ENCODE measurements at regions not wholly inside any gene's neighbourhood (a gene's known extent, or its start where the extent isn't known, plus 50 kb on each side); places are given as distances from the start of the nearest gene placed in this dataset.
"Not testable (repeated sequence)": the region's sequence is repeated elsewhere in the genome, so short reads cannot be mapped to it uniquely, and the experiment has no call there.

DNA sequence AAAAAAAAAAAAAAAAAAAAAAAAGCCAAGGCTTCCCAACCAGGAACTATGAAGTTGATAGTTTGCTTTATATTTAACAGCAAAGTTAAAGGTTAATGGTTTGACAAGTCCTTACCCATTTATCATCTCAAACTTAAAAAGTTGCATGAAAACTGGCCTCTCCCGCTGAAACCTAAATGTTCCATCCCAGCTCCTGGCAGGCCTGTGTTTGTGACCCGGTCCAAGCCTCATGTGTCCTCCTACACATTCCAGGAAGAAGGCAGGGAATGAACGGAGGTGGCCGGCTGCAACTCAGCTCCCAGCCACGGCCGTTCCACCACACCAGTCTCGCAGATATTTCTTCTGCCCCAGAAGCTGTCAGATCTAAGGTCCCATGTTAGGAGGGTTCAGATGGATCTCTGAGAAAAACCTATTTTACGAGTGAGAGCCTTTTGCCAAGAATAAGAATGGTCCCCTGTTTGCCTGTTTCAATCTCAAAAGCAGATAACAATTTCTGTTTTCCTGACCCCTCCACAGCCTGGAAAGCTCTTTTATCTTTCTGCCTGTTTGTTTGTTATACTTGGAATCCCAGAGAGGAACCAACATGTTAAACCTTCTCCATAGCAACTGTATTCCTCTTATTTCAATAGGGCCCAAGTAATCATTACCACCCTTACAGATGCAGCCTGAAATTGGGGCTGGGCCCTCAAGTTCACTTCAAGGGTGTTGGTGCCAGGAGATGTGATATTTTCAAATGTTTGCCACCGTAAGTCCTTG lies 56.5 kb downstream of the KCTD12 start:
- DNase-seq (ENCODE audit: low spot score), result no peak

DNA sequence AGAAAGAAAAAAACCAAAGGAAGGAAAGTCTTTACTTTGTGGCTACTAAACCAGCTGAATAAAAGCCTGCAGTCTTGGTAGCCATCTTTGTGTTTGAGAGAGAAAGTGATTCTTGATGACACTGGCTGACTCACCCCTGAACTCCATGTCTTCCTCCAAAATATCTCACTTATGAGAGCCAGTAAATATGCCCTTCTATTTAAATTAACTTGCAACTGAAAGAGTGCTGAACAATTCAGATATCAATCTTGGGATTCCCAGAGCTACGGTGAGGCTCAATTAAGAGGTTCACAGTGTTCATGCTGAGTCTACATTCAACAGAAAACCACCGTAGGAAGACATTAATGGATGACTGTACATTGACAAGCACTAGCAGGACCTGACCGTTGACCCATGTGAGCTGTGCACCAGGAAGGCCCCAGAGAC lies 57.9 kb downstream of the KCTD12 start:
- no peak for DNase-seq (ENCODE audit: low spot score)

DNA sequence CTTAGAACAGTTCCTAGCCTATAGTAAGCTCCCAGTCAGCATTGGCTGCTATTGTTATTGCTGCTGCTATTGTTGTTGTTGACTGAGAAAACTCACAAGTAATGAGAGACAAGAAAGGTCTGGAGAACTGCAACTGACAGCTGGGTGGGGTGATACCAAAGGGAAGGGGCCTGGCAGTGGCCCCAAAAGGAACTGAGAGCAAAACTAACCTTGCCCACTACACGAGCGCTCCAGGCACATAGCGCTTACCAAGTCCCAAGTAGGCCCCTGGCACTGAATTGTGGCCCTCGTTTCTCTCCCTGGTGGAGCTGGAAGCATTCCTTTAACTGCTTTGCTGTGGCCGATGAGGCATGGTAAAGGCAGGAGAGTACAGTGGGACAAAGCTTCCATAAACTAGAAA lies 59.7 kb downstream of the KCTD12 start:
- DNase-seq (ENCODE audit: low spot score), result no peak

DNA sequence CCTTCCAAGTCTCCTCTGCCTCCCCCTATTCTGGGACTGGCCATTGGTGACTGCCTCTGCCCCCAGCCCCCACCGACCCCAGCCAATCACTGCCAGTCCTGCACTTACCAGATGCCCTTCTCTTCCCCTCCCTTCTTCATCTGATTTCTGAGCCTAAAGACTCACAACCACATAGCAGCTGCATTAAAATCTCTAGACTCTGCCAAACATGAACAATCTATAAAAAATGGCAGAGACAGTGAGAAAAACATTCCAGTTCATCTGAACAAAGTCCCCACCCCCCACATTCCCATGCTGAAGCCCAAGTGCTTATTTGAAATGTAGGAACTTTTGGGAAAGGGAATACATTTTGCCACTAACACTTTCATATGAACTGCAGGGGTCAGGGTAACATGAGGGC lies 60.8 kb downstream of the KCTD12 start:
- DNase-seq (ENCODE audit: low spot score), result no peak

DNA sequence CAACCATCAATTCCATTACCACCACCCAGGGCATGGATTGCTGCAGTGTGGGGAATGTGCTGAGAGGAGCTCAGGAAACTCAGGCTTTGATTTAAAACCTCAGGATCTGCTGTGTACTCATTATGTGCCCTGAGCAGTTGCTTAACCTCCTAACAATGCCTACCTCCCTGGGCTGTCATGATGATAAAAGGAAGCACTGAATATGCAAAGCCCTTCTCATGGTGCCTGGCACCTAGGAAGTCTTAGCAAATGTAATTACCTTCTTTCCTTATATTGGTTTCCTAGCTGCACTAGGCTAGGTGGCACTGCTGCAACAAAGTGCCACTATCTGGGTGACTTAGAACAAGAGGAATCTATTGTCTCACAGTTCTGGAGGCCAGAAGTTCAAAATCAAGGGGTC lies 62.2 kb downstream of the KCTD12 start:
- DNase-seq (ENCODE audit: low spot score), result no peak

DNA sequence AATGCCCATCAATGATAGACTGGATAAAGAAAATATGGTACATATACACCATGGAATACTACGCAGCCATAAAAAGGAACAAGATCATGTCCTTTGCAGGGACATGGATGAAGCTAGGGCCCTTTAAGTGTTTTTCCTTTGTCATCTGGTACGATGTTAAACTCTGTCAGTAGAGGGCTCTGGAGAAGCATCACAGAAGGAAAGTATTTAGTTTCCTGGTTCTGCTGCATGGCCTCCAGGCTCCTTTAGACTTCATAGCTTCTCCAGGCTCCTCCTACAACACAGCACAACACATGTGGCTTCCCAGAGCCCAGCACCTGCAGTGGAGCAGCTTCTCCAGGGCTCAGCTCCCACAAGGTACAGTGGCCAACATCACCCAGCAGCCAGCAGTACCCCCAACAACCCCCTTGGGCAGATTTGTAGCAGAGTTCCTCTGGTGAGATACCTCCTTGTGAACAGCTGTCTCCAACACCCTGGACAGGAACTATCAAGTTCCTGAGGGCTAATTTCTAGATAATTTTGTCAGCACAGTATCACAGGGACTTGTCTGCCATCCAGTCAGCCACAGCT lies 63.4 kb downstream of the KCTD12 start:
- DNase-seq (ENCODE audit: low spot score), result no peak

DNA sequence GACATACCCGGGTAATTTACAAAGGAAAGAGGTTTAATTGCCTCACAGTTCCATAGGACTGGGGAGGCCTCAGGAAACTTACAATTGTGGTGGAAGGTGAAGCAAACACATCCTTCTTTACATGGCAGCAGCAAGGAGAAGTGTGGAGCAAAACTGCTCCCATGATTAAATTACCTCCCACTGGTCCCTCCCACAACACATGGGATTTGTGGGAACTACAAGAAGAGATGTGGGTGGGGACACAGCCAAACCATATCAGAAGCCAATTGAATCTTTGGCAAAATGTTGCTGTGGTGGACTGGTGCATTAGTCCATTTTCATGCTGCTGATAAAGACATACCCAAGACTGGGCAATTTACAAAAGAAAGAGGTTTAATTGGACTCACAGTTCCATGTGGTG lies 65.0 kb downstream of the KCTD12 start:
- not testable (repeated sequence) for DNase-seq (ENCODE audit: low spot score)

DNA sequence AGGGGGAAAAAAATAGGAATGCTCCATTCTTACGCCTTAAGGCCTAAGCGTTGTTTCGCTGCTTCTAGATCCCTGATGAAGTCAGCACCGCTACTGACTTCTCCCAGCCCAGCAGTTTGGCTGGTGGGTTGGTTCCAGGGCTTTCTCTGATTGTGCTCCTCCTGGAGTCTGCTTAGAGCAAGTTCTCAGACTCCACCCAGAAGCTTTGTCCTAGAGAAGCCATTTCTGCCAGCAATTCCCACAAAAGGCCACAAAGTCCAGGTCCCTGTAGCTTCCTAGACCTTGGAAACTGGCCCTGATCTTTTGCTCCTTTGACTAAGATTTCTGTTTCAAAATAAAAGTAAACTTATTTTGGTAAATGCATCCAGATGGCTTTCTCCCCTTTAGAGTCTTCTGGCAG lies 65.4 kb downstream of the KCTD12 start:
- DNase-seq (ENCODE audit: low spot score), result no peak

DNA sequence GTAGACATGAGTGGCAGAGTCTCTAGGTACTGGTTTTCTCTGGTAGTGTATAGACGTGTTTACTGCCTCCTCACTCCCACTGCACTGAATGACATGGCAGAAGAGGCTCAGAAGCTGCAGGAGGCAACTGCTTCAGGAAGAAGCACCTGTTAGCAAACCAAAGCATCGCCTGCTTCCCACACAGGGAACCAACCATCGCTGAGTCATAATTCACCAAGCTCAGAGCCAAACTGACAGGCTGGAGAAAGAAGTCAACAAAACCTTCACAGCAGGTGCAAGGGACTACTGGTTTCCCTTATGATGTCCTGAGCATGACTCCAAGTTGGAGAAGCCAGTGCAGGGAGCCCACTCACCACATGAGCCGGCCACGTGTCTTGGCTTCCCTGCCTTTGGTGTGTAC lies 69.8 kb downstream of the KCTD12 start:
- no peak for DNase-seq (ENCODE audit: low spot score)

DNA sequence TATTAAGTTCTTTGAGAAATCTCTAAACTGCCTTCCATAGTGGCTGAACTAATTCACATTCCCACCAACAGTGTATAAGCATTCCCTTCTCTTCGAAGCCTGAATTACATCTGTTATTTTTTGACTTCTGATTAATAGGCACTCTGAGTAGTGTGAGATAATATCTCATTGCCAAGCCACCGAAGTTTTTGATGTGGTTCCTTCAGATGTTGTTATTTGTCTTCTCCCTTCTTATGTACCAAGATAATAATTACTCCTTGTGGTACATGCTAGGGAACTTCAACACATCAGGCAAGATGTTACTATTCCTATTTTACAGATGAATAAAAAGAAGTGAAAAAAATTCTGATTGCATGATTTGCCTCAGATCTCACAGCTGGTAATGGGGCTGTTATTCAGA lies 70.9 kb downstream of the KCTD12 start:
- DNase-seq (ENCODE audit: low spot score), result no peak

DNA sequence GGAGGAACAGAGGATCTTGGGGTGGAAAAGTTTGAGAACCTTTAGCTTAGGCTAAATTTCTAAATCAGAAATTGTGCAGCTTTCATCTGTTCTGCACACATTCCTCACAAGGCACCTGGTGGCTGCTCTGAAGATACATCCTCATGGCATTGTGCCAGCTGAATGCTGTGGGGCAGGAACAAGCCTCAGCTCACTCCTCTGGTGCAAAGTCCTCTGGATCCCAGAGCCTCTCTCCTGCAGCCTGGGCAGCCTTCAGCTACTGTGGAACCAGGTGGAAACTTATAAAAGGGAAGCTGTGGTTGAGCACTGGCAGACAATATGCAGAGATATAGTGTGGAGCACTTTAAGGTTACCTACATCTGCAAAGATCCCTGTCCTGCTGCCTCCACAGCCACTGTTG lies 72.3 kb downstream of the KCTD12 start:
- peak; percentile 15 for DNase-seq (ENCODE audit: low spot score)

DNA sequence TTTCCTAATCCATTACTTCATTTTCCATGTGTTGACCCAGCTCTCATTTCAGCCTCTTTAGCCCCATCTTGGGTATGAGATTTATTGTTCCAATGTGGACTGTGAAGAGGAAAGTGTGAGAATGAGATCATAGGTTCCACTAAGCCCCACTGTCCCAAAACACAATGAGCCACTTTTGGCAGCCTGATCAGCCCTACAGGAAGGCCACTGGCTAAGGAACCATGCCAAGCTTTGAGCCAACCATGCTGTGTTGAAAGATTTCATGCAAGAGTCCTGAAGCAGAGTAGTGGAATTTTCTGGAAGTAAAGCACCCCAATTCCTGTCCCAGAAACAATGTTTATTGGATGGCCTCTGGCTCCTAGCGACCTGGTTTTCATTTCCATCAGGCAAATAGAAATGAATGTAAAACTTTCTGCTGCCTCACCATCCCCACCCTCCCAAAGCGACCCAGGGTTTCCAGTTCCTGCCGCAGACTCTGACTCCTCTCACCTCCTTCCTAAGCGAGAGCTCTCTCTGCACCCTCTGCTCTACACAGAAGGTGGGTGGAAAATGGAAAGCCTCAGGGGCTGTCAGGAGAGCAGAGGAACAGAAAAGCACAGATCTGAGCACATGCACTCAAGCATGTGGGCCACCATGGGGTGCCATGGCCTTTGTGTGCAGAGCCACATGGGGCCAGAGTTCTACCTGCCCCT lies 73.1 kb downstream of the KCTD12 start:
- no peak for DNase-seq (ENCODE audit: low spot score)

DNA sequence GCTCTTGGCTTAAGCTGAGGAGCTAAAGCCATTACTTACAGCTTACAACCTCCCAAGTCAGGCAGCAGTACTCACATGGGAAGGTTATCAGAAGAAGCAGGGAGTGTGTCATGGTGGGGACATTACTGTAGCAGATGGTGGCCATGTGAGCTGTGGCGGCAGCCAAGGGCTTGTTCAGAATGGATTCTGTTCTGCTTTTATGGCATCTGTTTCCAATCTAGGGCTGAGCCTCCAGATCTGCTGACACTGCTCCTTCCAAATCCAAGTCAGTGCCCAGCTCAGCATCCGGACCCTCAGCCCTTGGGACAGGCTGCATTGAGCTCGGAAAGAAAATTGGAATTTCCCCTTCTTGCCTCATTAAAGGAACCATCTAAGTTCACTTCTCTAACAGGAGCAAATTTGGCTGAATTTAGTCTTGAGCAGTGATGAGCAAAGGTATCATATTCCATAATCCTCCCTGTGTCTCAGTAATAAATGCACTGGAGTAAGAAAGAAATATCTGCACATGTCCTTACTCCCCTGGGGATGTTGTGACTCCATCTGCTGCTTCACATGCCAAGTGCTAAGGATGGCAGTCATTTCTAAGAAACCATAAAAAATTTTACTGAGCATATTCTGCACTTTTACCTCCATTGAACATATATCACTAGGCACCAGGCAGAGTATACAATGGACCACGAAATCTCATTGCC lies 73.9 kb downstream of the KCTD12 start:
- DNase-seq (ENCODE audit: low spot score), result no peak

DNA sequence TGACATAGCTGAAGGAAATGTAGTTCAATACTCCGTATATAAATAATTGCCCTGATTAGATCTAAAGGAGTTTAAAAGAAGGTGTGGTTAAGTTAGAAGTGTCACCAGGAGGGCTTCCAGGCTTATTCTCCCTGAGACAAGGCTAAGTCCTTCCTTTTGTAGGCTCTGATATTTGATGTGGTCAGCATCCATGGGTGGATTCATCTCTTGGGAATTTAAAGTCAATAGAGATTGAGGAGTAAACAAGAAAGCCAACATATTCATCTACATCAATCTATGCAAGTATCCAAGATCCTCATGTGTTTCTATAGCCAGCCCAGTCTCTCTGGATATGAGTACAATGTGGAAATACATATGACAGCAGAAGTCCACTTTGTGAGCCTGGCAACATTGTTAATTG lies 76.8 kb downstream of the KCTD12 start:
- no peak for DNase-seq (ENCODE audit: low spot score)

DNA sequence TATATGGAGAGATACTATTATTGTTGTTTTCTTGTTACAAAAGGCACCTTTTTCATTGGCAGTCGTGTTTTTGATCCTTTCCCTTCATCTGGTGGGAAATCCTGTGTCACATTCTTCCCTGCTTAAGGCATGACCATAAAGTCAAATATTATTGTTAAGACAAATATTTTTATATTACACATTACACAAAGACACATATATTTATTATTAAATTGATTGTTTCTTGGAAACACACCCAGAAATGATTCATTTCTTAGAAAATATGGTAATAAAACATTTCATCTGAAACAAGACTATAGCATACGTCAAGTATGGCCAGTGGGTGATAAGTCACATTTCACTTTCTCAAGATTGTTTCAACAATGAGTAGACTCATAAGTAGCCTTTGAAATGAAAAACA lies 77.3 kb downstream of the KCTD12 start:
- no peak for DNase-seq (ENCODE audit: low spot score)

DNA sequence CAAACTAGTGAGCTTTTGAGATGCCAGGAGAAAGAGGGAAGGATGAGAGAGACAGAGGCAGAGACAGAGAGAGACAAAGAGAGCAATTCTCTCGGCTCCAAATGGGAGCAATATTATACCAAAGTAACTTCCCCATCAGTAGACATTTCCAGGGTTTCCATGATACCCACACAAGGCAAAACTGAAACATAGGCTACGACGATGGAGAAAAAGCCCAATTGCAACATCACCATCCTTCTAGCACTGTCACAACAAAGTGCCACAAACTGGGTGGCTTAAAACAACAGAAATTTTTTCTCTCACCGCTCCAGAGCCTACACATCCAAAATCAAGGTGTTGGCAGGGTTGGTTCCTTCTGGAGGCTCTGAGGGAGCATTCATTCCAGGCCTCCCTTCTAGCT lies 81.4 kb downstream of the KCTD12 start:
- no peak for DNase-seq (ENCODE audit: low spot score)

DNA sequence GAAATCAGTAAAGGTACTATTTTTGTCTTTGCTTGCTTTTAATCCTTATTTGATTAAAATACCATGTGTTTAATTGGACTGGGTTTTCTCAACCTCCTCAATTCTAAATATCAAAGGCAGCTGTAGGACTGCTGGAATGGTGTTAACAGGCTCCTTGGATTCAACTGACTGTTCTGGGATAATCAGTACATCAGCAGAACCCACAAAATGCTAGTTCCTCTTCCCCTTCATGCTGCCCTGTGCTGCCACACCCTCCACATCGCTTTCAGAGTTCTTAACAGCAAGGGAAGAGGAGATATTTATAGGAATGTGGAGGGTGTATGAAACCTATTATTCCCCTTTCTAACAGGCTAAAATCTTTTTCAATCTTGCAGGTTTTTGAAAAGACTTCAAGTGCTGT lies 82.4 kb downstream of the KCTD12 start:
- DNase-seq (ENCODE audit: low spot score), result no peak

DNA sequence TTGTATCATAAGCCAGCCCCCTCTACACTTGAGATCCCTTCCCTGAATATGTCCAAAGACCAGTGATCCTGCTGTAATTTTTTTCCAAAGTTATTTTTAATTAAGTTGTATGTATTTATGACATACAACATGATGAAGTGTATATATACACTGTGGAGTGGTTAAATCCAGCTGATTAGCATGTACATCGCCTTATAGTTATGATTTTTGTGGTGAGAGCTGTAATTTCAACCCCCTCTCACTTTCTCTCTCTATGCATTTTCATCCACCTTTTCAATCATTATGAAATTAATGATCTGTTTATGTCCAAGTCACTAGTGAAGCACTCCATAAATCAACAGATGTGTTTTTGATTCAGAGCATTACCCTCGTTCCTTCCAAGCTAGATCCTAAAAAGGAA lies 85.3 kb downstream of the KCTD12 start:
- no peak for DNase-seq (ENCODE audit: low spot score)

DNA sequence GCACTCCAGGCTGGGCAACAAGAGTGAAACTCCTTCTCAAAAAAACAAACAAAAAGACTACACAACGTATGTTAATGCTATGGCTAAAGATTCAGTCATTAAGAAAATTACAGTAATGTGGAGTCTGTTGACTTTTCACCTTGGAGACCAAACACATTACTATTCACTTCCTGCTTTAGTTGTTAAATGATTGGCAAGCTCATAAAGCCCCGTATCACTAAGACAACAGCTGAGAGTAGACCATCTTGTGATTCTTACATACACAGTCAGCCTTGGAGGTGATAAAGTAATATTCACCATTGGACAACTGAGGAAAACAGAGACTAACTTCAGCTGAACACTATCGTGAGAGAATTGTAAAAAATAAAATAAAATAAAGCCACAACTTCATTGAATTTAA lies 86.5 kb downstream of the KCTD12 start:
- DNase-seq (ENCODE audit: low spot score), result peak; percentile 3

DNA sequence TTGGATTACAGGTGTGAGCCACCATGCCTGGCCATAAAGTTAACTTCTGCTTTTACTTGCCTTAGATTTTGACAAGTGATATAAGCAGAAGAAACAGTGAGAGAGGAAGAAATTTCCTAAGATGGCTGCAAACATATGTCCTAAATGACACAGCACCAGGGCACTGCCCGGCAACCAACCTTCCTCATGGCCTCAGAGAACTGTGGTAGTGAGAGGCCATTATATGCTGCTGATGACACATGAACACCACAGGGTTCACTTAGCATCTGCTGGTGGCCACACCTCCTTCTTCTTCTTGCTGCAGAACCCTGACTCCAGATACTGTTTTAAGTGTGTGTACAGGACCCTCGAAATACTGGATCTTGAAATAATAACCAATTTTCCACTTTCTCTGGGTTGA lies 88.2 kb downstream of the KCTD12 start:
- no peak for DNase-seq (ENCODE audit: low spot score)

DNA sequence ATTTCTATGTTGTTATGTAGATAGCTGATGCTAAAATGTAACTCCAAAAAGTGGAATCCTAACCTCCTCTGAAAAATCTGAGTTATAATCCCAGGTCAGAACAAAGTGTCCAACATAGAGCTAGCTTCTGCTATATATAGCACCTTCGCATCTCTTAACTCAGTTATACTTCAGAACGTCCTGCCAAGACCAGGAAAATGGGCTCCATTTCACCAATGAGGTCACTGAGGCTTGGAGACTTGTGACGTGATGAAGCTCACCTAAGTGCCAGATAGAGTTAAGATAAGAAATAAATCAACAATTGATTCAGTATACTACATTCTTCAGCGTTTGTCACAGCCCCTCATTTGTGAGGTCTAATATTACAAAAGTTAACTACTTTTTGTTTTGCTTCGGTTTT lies 88.8 kb downstream of the KCTD12 start:
- no peak for DNase-seq (ENCODE audit: low spot score)

DNA sequence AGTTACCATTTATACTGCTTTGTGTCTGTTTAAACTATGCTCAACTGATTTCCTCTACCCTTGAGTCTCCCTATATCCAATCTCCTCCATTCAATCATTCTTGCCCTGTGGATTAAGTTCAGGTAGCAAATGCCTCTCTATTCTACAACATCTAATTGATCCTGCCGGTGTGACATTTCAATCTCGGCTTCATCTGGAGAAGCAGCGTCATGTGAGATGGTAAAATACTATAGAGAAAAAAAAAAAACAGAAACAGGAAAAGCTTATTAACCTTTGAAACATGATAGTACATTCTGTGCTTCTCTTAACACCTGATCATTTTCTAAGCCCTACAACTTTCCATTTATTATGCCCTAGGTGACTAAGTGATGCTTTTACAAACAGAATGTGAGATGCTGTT lies 89.4 kb downstream of the KCTD12 start:
- DNase-seq (ENCODE audit: low spot score), result no peak

All from LoVo (cell line).